ENCODE measurements at regions not wholly inside any gene's neighbourhood (a gene's known extent, or its start where the extent isn't known, plus 50 kb on each side); places are given as distances from the start of the nearest gene placed in this dataset.

GRCh38 chr21:16069178-16070112 is 339.7 kb downstream of the USP25 start:
- no peak for DNase-seq
- Histone ChIP-seq H3K36me3 (no peaks in the 10 kb centered on the region), H3K27ac (no peak overlapping the region), H3K4me3 (ENCODE audit: low read depth, low read length) (no peak overlapping the region), H3K9me3 (ENCODE audit: severe bottlenecking) (no peaks in the 10 kb centered on the region), H3K27me3 (ENCODE audit: insufficient read depth, low read depth, severe bottlenecking) (no peaks in the 10 kb centered on the region)
- TF ChIP-seq CTCF (IDR thresholded peaks at IDR 0.05; ENCODE audit: low read depth, low read length), result no peak

GRCh38 chr21:16070207-16070651 is 340.4 kb downstream of the USP25 start:
- Histone ChIP-seq H3K27me3 (ENCODE audit: insufficient read depth, low read depth, severe bottlenecking) (no peaks in the 10 kb centered on the region), H3K9me3 (ENCODE audit: severe bottlenecking) (no peaks in the 10 kb centered on the region), H3K27ac (no peak overlapping the region), H3K4me3 (ENCODE audit: low read depth, low read length) (no peak overlapping the region), H3K36me3 (no peaks in the 10 kb centered on the region)
- no peak for DNase-seq
- TF ChIP-seq CTCF (IDR thresholded peaks at IDR 0.05; ENCODE audit: low read depth, low read length), result no peak

GRCh38 chr21:16071092-16071491 is 341.3 kb downstream of the USP25 start:
- no peak overlapping the region for H3K27ac ChIP-seq
- H3K9me3 ChIP-seq (ENCODE audit: severe bottlenecking), result no peaks in the 10 kb centered on the region
- H3K36me3 ChIP-seq, result no peaks in the 10 kb centered on the region
- DNase-seq, result no peak
- TF ChIP-seq CTCF (IDR thresholded peaks at IDR 0.05; ENCODE audit: low read depth, low read length), result no peak
- H3K4me3 ChIP-seq (ENCODE audit: low read depth, low read length), result no peak overlapping the region
- no peaks in the 10 kb centered on the region for H3K27me3 ChIP-seq (ENCODE audit: insufficient read depth, low read depth, severe bottlenecking)

GRCh38 chr21:16071761-16072160 is 342.0 kb downstream of the USP25 start:
- no peak for DNase-seq

GRCh38 chr21:16072221-16072620 is 342.4 kb downstream of the USP25 start:
- no peak for DNase-seq
- H3K36me3 ChIP-seq, result no peaks in the 10 kb centered on the region
- no peak overlapping the region for H3K4me3 ChIP-seq (ENCODE audit: low read depth, low read length)
- no peaks in the 10 kb centered on the region for H3K9me3 ChIP-seq (ENCODE audit: severe bottlenecking)
- no peak overlapping the region for H3K27ac ChIP-seq
- H3K27me3 ChIP-seq (ENCODE audit: insufficient read depth, low read depth, severe bottlenecking), result no peaks in the 10 kb centered on the region
- TF ChIP-seq CTCF (IDR thresholded peaks at IDR 0.05; ENCODE audit: low read depth, low read length), result no peak

More at GRCh38 chr21:16071761-16072160, 342.0 kb downstream of the USP25 start:
- no peak for TF ChIP-seq CTCF (IDR thresholded peaks at IDR 0.05; ENCODE audit: low read depth, low read length)
- H3K36me3 ChIP-seq, result no peaks in the 10 kb centered on the region
- no peaks in the 10 kb centered on the region for H3K27me3 ChIP-seq (ENCODE audit: insufficient read depth, low read depth, severe bottlenecking)
- H3K27ac ChIP-seq, result no peak overlapping the region
- no peak overlapping the region for H3K4me3 ChIP-seq (ENCODE audit: low read depth, low read length)
- no peaks in the 10 kb centered on the region for H3K9me3 ChIP-seq (ENCODE audit: severe bottlenecking)
